ENCODE measurements at regions not wholly inside any gene's neighbourhood (a gene's known extent, or its start where the extent isn't known, plus 50 kb on each side); places are given as distances from the start of the nearest gene placed in this dataset.

DNA sequence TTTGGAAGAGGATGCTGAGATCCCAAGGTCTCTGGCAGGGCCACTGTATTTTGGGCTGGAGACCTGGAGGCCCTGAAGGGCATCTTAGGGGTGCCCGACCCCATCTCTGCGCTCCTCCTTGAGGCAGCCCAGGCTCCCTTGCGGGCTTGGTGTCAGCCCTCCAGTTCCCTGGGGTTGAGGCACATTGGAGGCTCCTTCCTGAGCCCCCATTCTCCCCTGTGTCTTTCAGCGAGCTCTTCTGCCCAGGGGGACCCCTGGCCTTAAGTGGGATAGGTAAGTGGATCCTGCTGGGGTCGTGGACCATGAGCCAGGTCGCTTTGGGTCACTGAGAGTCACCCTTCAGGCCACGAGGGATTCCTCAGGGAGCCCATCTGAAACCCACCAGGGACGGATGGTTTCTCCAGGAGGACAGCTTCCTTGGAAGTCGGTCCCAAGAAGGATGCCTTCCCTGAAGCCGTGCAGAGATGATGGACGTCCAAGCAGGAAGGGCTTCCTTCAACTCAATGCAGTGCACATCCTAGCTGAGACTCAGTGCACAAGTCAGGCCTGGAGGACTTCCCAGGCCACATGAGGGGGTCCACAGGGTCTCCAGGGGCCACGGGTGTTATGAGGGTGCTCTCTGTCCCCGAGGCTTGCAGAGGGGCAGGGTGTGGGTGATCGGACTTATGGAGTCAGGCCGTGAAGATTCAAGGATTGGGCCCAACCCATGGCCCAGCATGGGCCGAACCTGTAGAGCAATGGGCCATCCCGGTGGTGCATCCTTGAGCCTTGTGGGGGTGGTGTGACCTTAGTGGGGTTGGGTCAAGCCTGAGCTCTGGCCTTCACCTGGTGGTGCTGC, 224.3 kb downstream of the SNRPN start:
- TF ChIP-seq, protein P1, sequence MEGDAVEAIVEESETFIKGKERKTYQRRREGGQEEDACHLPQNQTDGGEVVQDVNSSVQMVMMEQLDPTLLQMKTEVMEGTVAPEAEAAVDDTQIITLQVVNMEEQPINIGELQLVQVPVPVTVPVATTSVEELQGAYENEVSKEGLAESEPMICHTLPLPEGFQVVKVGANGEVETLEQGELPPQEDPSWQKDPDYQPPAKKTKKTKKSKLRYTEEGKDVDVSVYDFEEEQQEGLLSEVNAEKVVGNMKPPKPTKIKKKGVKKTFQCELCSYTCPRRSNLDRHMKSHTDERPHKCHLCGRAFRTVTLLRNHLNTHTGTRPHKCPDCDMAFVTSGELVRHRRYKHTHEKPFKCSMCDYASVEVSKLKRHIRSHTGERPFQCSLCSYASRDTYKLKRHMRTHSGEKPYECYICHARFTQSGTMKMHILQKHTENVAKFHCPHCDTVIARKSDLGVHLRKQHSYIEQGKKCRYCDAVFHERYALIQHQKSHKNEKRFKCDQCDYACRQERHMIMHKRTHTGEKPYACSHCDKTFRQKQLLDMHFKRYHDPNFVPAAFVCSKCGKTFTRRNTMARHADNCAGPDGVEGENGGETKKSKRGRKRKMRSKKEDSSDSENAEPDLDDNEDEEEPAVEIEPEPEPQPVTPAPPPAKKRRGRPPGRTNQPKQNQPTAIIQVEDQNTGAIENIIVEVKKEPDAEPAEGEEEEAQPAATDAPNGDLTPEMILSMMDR (IDR thresholded peaks at IDR 0.05; ENCODE audit: insufficient read depth, low read length): no peak
- TF ChIP-seq, protein P2, sequence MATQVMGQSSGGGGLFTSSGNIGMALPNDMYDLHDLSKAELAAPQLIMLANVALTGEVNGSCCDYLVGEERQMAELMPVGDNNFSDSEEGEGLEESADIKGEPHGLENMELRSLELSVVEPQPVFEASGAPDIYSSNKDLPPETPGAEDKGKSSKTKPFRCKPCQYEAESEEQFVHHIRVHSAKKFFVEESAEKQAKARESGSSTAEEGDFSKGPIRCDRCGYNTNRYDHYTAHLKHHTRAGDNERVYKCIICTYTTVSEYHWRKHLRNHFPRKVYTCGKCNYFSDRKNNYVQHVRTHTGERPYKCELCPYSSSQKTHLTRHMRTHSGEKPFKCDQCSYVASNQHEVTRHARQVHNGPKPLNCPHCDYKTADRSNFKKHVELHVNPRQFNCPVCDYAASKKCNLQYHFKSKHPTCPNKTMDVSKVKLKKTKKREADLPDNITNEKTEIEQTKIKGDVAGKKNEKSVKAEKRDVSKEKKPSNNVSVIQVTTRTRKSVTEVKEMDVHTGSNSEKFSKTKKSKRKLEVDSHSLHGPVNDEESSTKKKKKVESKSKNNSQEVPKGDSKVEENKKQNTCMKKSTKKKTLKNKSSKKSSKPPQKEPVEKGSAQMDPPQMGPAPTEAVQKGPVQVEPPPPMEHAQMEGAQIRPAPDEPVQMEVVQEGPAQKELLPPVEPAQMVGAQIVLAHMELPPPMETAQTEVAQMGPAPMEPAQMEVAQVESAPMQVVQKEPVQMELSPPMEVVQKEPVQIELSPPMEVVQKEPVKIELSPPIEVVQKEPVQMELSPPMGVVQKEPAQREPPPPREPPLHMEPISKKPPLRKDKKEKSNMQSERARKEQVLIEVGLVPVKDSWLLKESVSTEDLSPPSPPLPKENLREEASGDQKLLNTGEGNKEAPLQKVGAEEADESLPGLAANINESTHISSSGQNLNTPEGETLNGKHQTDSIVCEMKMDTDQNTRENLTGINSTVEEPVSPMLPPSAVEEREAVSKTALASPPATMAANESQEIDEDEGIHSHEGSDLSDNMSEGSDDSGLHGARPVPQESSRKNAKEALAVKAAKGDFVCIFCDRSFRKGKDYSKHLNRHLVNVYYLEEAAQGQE (IDR thresholded peaks at IDR 0.05; ENCODE audit: insufficient replicate concordance, low read depth): no peak
- TF ChIP-seq POLR2AphosphoS5 (IDR thresholded peaks at IDR 0.05; ENCODE audit: low read depth) (no peak), SPI1 (IDR thresholded peaks at IDR 0.05; ENCODE audit: borderline replicate concordance, low read depth) (no peak)

Measured in HL-60 (cell line).